H1 (cell line): ENCODE measurements at regions not wholly inside any gene's neighbourhood (a gene's known extent, or its start where the extent isn't known, plus 50 kb on each side); places are given as distances from the start of the nearest gene placed in this dataset.

Experiments
- CBX5 ChIP-seq: fragments of 300-800, 300-1000 bp; sonication (generic); IDR thresholded peaks from 2 replicates; pipeline ENCODE4 v1.7.1; 2016; ENCODE audit warnings: antibody characterized with exemption, low read length, low read depth
- CHD1 ChIP-seq: IDR thresholded peaks from 2 replicates; pipeline ENCODE4 v1.6.1; 2012; ENCODE audit warnings: low read depth, low read length, improper control_type of control experiment
- FOSL1 ChIP-seq: IDR thresholded peaks from 2 replicates; pipeline ENCODE4 v1.6.1; 2011; ENCODE audit warnings: mild to moderate bottlenecking, low read depth, low read length, moderate library complexity; ENCODE audit not compliant: insufficient read depth
- GTF2F1 ChIP-seq: IDR thresholded peaks from 2 replicates; pipeline ENCODE4 v1.6.1; 2012; ENCODE audit warnings: low read depth, low read length, improper control_type of control experiment, borderline replicate concordance
- KDM1A ChIP-seq: fragments of 200-600, 300-600 bp; sonication (generic); IDR thresholded peaks from 2 replicates; pipeline ENCODE4 v1.7.1; 2016; ENCODE audit warnings: mild to moderate bottlenecking, low read length, borderline replicate concordance
- PHF8 ChIP-seq: fragments of 200-600 bp; sonication (generic); conservative IDR thresholded peaks from 2 replicates; pipeline ENCODE4 v1.7.1; 2012; ENCODE audit warnings: low read depth, mild to moderate bottlenecking, inconsistent platforms, low read length, moderate library complexity
- YY1 ChIP-seq: IDR thresholded peaks from 2 replicates; pipeline ENCODE4 v1.6.1; 2011; ENCODE audit warnings: low read depth, mild to moderate bottlenecking, low read length
- ZNF274 ChIP-seq: IDR thresholded peaks from 2 replicates; pipeline ENCODE4 v1.7.0; 2012; ENCODE audit warnings: low read length, borderline replicate concordance; ENCODE audit errors: extremely low read depth

DNA sequence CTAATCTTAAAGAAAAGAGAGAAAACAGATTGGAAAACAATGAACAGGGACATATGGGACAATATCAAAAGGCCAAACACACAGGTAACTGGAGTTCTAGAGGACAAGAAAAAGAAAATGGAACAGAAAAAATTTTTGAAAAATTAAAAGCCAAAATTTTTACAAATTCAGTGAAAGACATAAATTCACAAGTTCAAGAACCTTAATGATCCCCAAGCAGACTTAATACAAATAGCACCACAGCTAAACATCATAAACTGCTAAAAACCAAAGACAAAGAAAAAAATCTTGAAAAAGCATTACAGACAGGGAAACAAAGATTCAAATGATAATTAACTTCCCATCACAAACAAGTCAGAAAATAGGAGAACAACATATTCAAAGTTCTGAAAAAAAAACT is 338.5 kb upstream of the SLC30A5 start (continued):
- TF ChIP-seq GTF2F1 (no peak), PHF8 (no peak), FOSL1 (no peak), YY1 (no peak), ZNF274 (no peak), KDM1A (no peak), CHD1 (no peak), CBX5 (no peak)
- TF ChIP-seq, all 59 proteins: peak for 0
